GM12875 (cell line): ENCODE measurements at regions not wholly inside any gene's neighbourhood (a gene's known extent, or its start where the extent isn't known, plus 50 kb on each side); places are given as distances from the start of the nearest gene placed in this dataset.

Experiments
- H3K4me3 ChIP-seq: one replicate; pipeline ENCODE4 v1.5.1; 2011; ENCODE audit warnings: low read depth, low read length, control low read depth
- TF ChIP-seq, protein P1 (sequence below): IDR thresholded peaks from 2 replicates; pipeline ENCODE4 v1.5.1; 2011; ENCODE audit warnings: low read depth, mild to moderate bottlenecking, control low read depth, inconsistent platforms, low read length, moderate library complexity, borderline replicate concordance; ENCODE audit not compliant: insufficient read depth

GRCh38 chr2:5576015-5576414 is 116.2 kb upstream of the SOX11 start:
- no peak overlapping the region for H3K4me3 ChIP-seq
- TF ChIP-seq, protein P1, sequence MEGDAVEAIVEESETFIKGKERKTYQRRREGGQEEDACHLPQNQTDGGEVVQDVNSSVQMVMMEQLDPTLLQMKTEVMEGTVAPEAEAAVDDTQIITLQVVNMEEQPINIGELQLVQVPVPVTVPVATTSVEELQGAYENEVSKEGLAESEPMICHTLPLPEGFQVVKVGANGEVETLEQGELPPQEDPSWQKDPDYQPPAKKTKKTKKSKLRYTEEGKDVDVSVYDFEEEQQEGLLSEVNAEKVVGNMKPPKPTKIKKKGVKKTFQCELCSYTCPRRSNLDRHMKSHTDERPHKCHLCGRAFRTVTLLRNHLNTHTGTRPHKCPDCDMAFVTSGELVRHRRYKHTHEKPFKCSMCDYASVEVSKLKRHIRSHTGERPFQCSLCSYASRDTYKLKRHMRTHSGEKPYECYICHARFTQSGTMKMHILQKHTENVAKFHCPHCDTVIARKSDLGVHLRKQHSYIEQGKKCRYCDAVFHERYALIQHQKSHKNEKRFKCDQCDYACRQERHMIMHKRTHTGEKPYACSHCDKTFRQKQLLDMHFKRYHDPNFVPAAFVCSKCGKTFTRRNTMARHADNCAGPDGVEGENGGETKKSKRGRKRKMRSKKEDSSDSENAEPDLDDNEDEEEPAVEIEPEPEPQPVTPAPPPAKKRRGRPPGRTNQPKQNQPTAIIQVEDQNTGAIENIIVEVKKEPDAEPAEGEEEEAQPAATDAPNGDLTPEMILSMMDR, result no peak

DNA sequence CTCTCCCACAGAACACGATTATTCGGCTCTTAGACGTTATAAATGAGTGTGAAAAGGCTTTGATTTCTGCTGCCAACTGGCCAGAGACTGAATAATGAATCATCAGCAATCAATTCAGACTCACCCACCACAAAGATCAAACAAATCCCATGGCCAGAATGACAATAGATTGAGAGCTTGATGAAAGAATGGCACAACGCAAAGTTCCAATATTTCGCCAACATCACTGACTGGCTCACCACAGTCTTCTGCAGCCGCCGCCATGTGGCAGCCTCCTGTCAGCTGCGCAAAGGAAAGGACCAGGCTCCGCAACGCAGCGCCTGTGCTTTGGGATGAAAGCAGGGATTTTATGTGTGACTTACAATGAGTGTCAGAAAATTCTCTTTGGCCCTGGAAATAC is 104.4 kb upstream of the SOX11 start:
- no peak overlapping the region for H3K4me3 ChIP-seq
- TF ChIP-seq, protein P1, result no peak

DNA sequence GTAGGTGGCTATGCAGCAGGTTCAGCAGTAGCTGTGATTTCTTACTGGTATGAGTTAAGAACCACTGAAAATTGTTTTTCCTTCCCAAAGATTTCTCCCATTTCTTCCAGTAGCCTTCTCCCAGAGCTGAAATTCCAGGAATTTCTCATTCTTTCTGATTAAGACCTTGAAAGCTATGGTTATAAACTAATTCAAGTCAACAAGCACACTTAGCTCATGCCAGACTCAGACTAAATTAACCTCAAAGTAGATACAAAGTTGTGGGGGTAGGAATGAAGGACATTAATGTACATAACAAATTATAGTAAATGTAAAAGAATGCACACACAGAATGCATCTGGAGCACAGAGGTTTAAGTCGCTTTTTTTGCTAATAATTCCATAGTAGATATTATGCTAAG is 103.6 kb upstream of the SOX11 start:
- TF ChIP-seq, protein P1, result no peak
- no peak overlapping the region for H3K4me3 ChIP-seq

- TF ChIP-seq, protein P1, result no peak
- no peak overlapping the region for H3K4me3 ChIP-seq
Measured at GRCh38 chr2:5589183-5589582, 103.0 kb upstream of the SOX11 start.

DNA sequence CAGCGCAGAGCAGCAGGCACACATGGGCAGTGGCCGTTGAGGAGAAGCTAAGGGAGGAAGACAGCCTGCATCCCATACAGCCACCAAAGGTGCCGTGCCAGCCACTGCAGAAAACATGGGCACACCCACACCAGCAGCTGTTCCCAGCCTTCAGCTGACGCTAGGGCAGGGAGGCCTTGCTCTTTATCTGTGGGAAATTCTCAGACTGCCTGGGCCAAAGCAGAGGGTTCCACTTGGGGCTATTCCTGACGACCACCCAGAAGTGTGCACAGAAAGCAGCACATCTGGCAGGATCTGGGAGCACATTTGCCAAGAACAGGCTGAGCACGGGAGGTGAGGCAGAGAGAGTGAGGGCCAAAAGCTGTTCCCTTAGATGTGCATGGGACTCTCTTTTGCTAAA is 101.3 kb upstream of the SOX11 start:
- TF ChIP-seq, protein P1, result no peak

DNA sequence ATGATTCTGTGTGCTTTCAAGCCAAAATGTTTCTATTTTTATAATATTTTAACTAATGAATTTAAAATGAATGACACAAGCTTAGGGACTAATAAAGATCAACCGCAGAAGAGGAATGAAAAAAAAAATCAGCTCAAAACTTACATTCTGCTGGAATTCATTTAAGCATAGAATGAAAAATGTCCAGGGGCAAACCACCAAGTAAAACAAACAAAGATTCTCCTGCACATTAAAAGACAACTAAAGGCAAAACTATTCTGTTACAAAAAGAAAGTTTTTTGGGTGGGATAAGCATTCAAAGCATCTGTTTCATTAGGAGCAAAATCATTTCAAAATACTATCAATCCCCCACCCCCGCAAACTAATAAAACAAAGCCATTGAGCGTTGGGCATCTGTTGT is 99.3 kb upstream of the SOX11 start:
- no peak overlapping the region for H3K4me3 ChIP-seq
- TF ChIP-seq, protein P1, result no peak

More for the DNA sequence above, 101.3 kb upstream of the SOX11 start:
- H3K4me3 ChIP-seq, result no peak overlapping the region

DNA sequence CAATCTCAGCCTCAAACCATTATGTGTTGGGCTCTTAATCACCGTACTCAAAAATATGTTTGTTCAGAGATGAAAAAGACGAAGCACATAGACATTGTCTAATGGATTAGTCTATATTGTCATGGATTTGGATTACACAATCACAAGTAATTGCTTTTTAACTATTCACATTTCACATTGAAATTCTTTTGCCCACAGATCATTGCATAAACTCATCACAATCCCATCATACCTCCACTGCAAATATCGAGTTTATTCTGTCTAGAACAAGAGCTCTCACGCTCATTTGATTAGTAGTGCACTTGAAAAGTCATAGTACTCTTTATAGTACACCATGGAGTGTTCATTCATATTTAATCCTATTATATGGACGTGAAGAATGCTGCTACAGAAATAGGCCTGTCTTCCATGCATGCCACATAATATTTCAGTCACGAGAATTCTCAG is 97.9 kb upstream of the SOX11 start:
- TF ChIP-seq, protein P1, result no peak
- H3K4me3 ChIP-seq, result no peak overlapping the region
